ENCODE measurements at regions not wholly inside any gene's neighbourhood (a gene's known extent, or its start where the extent isn't known, plus 50 kb on each side); places are given as distances from the start of the nearest gene placed in this dataset.

- Mint-ChIP-seq H3K27me3 (peaks cover 0 to 3% (median 0%) of the 10 kb centered on the region in 5 donors), H3K4me3 (no peak overlapping the region), H3K9me3 (peaks cover 0 to 5% (median 0%) of the 10 kb centered on the region in 9 donors), H3K36me3 (no peaks in the 10 kb centered on the region), H3K4me1 (peaks cover 0 to 20% (median 0%) of the 10 kb centered on the region in 4 donors), H3K27ac (no peak overlapping the region)
- ATAC-seq (no peak), DNase-seq (no peak)
- POLR2A ChIA-PET: no interaction called here
Measured at GRCh38 chr18:56115071-56116015, 523.0 kb downstream of the TXNL1 start.

GRCh38 chr18:56112984-56113383 lies 525.0 kb upstream of the TCF4 start:
- ATAC-seq (no peak), DNase-seq (no peak)
- no peak overlapping the region for H3K27ac Mint-ChIP-seq
- H3K36me3 Mint-ChIP-seq: no peaks in the 10 kb centered on the region
- peaks cover 0 to 20% (median 0%) of the 10 kb centered on the region in 4 donors for H3K4me1 Mint-ChIP-seq
- POLR2A ChIA-PET: no interaction called here
- H3K9me3 Mint-ChIP-seq: peaks cover 0 to 7% (median 0%) of the 10 kb centered on the region in 9 donors
- no peak overlapping the region for H3K4me3 Mint-ChIP-seq
- peaks cover 0 to 6% (median 0%) of the 10 kb centered on the region in 5 donors for H3K27me3 Mint-ChIP-seq

- Mint-ChIP-seq H3K4me1 (peaks cover 0 to 20% (median 0%) of the 10 kb centered on the region in 4 donors), H3K4me3 (peak overlapping the region in 2 of 10 donors; percentile 2 to 21), H3K27me3 (peaks cover 0 to 6% (median 0%) of the 10 kb centered on the region in 5 donors), H3K27ac (no peak overlapping the region), H3K9me3 (peaks cover 0 to 7% (median 0%) of the 10 kb centered on the region in 9 donors), H3K36me3 (no peaks in the 10 kb centered on the region)
- DNase-seq (no peak), ATAC-seq (no peak)
- POLR2A ChIA-PET: no interaction called here
Measured at GRCh38 chr18:56112013-56112749, 524.2 kb upstream of the TCF4 start.

GRCh38 chr18:56109757-56110156 lies 521.8 kb upstream of the TCF4 start:
- POLR2A ChIA-PET: no interaction called here
- Mint-ChIP-seq H3K4me3 (no peak overlapping the region), H3K36me3 (no peaks in the 10 kb centered on the region), H3K4me1 (peaks cover 0 to 10% (median 0%) of the 10 kb centered on the region in 4 donors), H3K27me3 (peaks cover 0 to 6% (median 0%) of the 10 kb centered on the region in 5 donors), H3K9me3 (peaks cover 0 to 18% (median 6%) of the 10 kb centered on the region in 9 donors), H3K27ac (no peak overlapping the region)
- ATAC-seq (no peak), DNase-seq (no peak)

GRCh38 chr18:56108478-56109367 lies 520.7 kb upstream of the TCF4 start:
- no peak for DNase-seq
- Mint-ChIP-seq H3K4me3 (no peak overlapping the region), H3K27me3 (peaks cover 0 to 5% (median 0%) of the 10 kb centered on the region in 5 donors), H3K9me3 (peaks cover 3 to 29% (median 13%) of the 10 kb centered on the region in 9 donors), H3K4me1 (peaks cover 0 to 9% (median 0%) of the 10 kb centered on the region in 4 donors), H3K27ac (no peak overlapping the region), H3K36me3 (peaks cover 0 to 7% (median 0%) of the 10 kb centered on the region in 3 donors)
- POLR2A ChIA-PET: no interaction called here
- no peak for ATAC-seq

GRCh38 chr18:56107821-56108477 lies 520.0 kb upstream of the TCF4 start:
- no peak for DNase-seq
- POLR2A ChIA-PET: no interaction called here
- Mint-ChIP-seq H3K4me1 (peaks cover 0 to 6% (median 0%) of the 10 kb centered on the region in 4 donors), H3K27me3 (peaks cover 0 to 5% (median 0%) of the 10 kb centered on the region in 5 donors), H3K9me3 (peaks cover 3 to 35% (median 15%) of the 10 kb centered on the region in 9 donors), H3K36me3 (peaks cover 0 to 7% (median 0%) of the 10 kb centered on the region in 3 donors), H3K27ac (no peak overlapping the region), H3K4me3 (no peak overlapping the region)
- no peak for ATAC-seq

GRCh38 chr18:56100090-56100722 lies 512.2 kb upstream of the TCF4 start:
- Mint-ChIP-seq H3K9me3 (peaks cover 5 to 25% (median 11%) of the 10 kb centered on the region in 9 donors), H3K4me3 (no peak overlapping the region), H3K4me1 (no peaks in the 10 kb centered on the region), H3K27ac (no peak overlapping the region), H3K27me3 (no peaks in the 10 kb centered on the region), H3K36me3 (peaks cover 0 to 7% (median 0%) of the 10 kb centered on the region in 3 donors)
- ATAC-seq (no peak), DNase-seq (no peak)
- POLR2A ChIA-PET: no interaction called here

GRCh38 chr18:56097621-56098020 lies 509.6 kb upstream of the TCF4 start:
- Mint-ChIP-seq H3K27me3 (peaks cover 0 to 15% (median 0%) of the 10 kb centered on the region in 5 donors), H3K9me3 (peaks cover 0 to 7% (median 0%) of the 10 kb centered on the region in 9 donors), H3K4me3 (no peak overlapping the region), H3K27ac (peak overlapping the region in 1 of 10 donors; percentile 53), H3K36me3 (no peaks in the 10 kb centered on the region), H3K4me1 (no peaks in the 10 kb centered on the region)
- no peak for ATAC-seq
- POLR2A ChIA-PET: no interaction called here
- DNase-seq: no peak

GRCh38 chr18:56096861-56097260 lies 508.9 kb upstream of the TCF4 start:
- Mint-ChIP-seq H3K4me1 (no peaks in the 10 kb centered on the region), H3K27ac (no peak overlapping the region), H3K9me3 (peaks cover 0 to 7% (median 0%) of the 10 kb centered on the region in 9 donors), H3K36me3 (no peaks in the 10 kb centered on the region), H3K27me3 (peaks cover 0 to 15% (median 0%) of the 10 kb centered on the region in 5 donors), H3K4me3 (no peak overlapping the region)
- DNase-seq (no peak), ATAC-seq (no peak)
- POLR2A ChIA-PET: no interaction called here

- peaks cover 0 to 11% (median 0%) of the 10 kb centered on the region in 5 donors for H3K27me3 Mint-ChIP-seq
- peaks cover 0 to 9% (median 0%) of the 10 kb centered on the region in 9 donors for H3K9me3 Mint-ChIP-seq
- POLR2A ChIA-PET: no interaction called here
- peak overlapping the region in 1 of 10 donors; percentile 2 for H3K4me3 Mint-ChIP-seq
- H3K27ac Mint-ChIP-seq: no peak overlapping the region
- DNase-seq (no peak), ATAC-seq (no peak)
- peaks cover 0 to 9% (median 0%) of the 10 kb centered on the region in 4 donors for H3K4me1 Mint-ChIP-seq
- H3K36me3 Mint-ChIP-seq: no peaks in the 10 kb centered on the region
Measured at GRCh38 chr18:56089612-56090258, 501.7 kb upstream of the TCF4 start.

GRCh38 chr18:56086786-56087185 lies 498.8 kb upstream of the TCF4 start:
- Mint-ChIP-seq H3K9me3 (peaks cover 0 to 9% (median 0%) of the 10 kb centered on the region in 9 donors), H3K36me3 (no peaks in the 10 kb centered on the region), H3K27me3 (no peaks in the 10 kb centered on the region), H3K4me3 (no peak overlapping the region), H3K27ac (no peak overlapping the region), H3K4me1 (peaks cover 0 to 9% (median 0%) of the 10 kb centered on the region in 4 donors)
- POLR2A ChIA-PET: no interaction called here
- no peak for DNase-seq
- ATAC-seq: no peak
